ENCODE measurements at regions not wholly inside any gene's neighbourhood (a gene's known extent, or its start where the extent isn't known, plus 50 kb on each side); places are given as distances from the start of the nearest gene placed in this dataset.

- no peak for DNase-seq
These were observed 50.5 kb upstream of the FBRSL1 start for GRCh38 chr12:132439333-132439904.

- no peak for DNase-seq
These were observed 51.2 kb upstream of the FBRSL1 start for GRCh38 chr12:132438726-132439125.

DNA sequence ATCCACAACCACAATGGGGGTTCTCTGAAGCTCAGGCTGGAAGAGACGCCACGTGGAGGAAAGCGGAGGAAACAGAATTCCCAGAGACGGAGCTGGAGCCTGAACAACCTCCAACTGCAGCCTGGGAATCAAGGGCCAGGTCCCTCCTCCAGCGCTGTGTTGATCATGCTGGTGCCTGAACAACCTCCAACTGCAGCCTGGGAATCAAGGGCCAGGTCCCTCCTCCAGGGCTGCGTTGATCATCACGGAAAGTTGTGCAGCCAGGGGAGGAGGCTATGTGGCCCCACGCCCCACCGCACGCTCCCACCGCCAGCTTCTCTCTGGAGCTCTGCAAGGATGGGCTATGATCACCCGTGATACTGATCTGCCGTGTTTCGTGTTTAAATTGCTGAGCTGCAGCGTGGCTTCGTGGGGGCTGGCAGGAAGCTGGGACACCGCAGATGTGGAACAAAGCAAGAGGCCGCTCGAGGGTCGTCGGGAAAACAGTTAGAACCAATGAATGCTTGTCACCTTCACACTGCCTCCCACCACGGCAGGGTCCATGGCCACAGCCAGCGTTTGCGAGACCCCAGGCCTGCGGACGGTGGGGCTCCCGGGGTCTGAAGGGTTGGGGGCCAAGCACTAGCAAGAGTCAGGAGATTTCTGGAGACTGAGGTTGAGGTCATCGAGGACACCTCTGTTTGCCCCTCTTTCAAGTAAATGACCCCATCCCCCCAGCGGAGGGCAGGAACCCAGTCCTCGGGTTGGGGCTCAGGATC is 51.8 kb upstream of the FBRSL1 start:
- no peak for DNase-seq

- no peak for DNase-seq
These were observed 52.6 kb upstream of the FBRSL1 start for GRCh38 chr12:132437252-132437932.

DNA sequence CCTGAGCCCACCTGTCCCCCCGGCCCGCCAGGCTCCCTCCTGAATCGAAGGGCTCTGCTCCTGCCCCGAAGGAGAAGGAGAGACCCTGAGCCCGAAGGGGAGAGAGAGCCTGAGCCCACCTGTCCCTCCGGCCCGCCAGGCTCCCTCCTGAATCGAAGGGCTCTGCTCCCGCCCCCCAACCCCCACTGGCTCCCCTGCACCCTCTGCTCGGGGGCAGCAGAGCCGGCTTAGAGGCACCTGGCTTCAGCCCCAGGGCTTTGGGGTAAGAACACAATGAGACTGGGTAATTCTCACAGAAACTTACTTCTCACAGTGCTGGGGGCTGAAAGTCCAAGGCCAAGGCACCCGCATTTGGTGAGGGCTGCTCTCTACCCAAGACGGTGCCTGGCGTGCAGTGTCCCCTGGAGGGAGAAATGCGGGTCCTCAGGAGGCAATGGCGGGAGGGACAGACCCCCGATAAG is 53.1 kb upstream of the FBRSL1 start:
- no peak for DNase-seq

- no peak for DNase-seq
These were observed 54.3 kb upstream of the FBRSL1 start for GRCh38 chr12:132435486-132436187.

DNA sequence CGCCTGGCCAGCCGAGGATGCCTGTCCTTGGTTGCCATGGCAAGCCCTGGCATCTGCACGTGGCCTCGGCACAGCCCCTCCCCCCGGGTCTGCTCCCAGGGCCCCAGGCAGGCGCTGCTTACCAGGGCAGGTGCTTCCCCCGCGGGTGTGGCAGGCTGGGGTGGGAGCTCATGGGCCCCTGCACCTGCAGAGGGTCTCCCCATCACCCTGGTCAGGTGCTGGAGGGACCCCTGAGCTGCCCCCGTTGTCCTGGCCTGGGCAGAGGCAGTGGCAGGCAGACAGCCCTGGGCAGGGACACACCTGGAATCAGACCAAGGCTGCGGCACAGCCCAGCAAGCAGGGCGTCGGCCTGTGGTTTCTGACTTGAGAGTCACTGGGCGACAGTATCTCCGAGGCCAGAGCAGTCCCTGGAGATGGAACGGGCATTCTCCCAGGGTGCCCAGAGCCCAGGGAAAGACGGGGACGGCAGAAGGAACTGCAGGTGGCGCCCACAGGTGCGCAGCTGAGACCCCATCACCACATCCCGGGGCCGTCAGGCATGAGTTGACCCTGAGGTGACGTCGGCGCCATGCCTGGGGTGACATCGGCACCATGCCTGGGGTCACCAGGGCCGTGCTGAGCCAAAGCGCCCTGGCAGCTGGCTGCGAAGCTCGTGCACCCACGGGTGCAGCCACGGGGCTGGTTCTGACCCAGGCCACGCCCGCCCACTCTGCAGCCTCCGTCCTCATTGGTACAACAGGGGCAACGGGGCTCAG is 56.1 kb upstream of the FBRSL1 start:
- no peak for DNase-seq

GRCh38 chr12:132432721-132433577 is 57.0 kb upstream of the FBRSL1 start:
- no peak for DNase-seq

GRCh38 chr12:132432126-132432705 is 57.7 kb upstream of the FBRSL1 start:
- DNase-seq, result no peak

GRCh38 chr12:132430838-132431774 is 58.8 kb upstream of the FBRSL1 start:
- DNase-seq, result no peak

DNA sequence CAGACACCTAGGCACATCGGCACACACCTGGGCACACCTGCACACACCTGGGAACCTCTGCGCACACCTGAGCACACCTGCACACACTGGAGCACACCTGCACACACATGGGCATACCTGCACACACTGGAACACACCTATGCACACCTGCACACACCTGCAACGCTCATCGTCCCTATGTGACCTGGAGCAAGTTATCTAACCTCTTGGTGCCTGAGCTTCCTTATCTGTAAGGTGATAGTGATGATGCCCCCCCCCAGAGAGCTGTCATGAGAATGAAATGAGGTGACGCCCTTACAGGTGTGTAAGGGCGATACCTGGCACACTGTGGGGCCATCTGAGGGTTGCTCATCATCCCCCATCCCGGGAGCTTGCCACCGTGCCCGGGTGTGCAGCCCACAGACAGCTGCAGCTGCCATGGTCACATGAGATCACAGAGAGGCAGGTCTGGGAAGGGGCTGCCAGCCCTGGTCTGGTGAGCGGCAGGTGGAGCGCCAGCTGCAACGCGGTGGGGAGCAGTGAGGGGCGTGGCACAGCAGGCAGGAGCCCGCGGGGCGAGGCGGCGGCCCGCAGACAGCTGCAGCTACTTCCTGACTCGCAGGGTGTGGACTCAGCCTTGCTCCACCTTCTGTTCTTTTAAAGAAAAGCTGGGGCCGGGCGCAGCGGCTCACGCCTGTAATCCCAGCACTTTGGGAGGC is 59.9 kb upstream of the FBRSL1 start:
- DNase-seq, result no peak

DNA sequence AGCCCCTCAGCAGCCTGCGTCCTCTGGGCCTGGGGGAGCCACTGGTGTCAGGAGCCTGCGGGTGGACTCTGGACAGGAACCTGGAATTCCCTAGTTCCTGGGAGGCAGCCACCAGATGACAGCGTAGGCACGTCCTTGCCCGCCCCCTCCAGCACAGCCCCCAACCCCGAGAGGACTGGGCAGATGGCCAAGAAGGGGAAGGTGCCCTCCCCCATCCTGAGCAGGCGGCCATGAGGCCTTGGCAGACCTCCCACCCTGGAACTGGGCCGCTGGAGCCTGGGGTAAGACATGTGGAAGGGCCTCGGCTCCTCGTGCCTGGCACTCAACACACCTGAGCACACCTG is 60.4 kb upstream of the FBRSL1 start:
- DNase-seq, result no peak

DNA sequence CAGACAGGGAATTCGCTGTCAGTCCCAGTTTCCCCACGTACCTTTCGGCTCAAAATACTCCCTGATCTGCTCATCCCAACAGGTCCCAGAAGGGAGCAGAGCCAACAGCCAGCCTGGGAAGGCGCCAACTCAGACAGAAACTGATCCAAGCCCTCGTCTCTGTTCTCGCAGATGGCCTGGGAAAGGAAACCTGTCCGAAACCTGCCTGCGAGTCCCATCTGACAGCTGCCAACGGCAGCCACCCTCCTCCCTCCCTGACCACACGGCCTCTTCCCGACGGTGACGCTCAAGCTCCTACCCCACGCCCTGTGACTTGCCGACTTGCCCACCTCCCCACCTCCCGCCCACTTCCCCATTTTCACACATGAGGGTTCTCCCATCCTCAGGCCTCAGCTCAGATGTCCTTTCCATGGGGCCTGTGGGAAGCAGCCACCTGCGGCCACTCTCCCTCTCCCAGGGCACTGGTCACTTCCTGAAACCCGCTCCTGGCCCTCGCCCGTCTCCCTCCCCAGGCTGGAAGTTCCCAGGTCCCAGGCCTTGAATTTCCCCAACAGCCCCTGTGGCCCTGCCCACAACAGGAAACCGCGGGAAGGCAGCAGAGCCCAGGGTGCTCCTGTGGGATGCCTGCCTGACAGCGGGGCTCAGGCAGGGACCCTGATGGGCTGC is 60.9 kb upstream of the FBRSL1 start:
- DNase-seq, result no peak

DNA sequence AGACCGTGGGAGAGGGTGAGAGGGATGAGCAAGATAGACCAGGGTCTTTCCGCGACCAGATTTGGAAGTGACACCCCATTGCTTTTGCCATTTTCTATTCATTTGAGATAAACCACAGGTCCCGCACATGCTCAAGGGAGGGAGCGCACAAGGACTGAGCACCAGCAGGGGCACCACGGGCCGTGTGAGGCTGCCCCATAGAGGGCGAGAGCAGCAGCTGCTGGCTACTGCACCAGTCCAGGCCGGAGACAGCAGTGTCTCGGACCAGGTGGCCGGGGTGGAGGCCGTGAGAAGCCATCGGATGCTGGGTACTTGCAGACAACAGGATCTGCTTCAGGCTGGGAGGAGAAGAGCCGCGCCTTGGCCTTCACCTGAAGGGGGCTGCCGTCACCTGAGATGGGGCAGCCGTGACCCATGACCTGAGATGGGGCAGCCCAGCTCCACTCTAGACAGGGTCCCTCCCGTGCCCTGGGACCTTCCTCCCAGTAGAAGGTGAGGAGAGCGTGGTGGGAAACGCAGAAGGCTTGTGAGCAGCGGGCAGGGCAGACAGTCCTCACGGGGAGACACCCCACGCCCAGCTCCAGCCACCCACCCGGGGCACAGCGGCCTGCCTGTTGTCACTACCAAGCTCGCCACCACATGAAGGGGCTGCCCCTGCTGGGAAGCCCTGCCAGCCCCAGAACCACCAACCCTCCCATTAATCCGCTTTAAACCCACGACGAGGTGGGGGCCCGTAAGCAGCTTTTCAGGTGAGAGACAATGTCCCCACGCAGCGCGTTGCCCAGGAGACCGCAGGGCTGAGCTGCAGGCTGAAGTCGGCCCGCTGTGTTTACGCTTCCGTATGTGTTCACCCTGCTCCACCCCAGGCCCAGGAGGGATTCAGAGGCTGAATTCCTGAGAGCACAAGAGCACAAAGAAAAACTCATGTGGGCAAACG is 61.7 kb upstream of the FBRSL1 start:
- no peak for DNase-seq

DNA sequence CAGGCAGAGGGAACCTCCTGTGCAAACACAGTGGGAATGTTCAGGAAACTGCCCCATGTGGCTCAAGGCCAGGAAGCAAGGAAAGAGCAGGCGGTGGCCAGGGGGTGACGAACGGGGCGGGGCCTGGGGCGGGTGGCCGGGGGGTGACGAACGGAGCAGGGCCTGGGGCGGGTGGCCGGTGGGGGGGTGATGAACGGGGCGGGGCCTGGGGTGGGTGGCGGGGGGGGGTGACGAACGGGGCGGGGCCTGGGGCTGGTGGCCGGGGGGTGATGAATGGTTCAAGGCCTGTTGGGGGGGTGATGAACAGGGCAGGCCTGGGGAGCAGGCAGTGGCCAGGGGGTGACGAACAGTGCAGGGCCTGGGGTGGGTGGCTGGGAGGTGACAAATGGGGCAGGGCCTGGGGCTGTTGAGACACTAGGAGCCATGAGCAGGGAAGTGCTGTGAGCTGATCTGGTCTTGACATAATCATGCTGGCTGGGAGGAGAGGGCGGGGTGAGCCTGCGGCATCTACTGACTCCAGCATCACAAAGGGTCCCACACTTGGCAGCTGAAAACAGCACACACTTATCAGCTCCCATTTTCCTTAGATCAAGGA is 62.7 kb upstream of the FBRSL1 start:
- no peak for DNase-seq

DNA sequence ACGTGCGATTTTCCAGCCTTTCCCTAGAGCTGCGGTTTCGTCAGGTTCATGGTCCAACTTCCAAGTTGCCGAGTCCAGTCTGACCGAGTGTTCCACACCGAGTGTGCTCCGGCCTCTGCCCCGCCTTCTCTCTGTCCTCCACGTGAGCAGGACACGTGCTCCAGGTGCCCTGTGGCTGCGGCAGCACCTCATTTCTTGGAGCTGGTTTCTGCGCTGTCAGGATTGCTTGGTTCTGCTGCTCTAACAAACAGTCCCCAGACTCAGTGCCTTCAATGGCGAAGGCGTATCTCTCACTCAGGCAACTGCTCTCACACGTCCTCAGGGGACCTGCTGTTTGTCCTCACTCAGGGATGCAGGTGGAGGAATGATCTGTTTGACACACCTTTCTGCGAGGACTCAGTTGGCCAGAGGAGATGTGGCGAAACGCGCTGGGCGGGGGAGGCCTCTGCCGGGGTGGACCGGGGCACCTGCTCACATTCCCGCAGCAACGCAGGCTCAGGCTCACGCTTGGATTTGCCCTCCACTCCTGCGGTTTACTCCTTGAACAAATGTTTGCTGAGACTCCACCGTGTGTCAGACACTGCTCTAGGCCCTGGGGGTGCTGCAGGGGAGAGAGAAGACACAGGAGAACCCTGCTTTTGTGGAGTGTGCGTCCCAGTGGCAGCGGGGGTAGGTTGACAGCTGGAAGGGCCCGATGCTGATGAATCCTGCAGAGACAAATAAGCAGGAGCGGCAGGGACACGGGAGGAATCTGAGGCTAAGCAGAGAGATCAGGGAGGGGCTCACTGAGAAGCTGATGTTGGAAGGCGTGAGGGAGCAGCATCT is 63.4 kb upstream of the FBRSL1 start:
- DNase-seq, result no peak

GRCh38 chr12:132424811-132425210 is 65.1 kb upstream of the FBRSL1 start:
- no peak for DNase-seq
